ENCODE measurements at regions not wholly inside any gene's neighbourhood (a gene's known extent, or its start where the extent isn't known, plus 50 kb on each side); places are given as distances from the start of the nearest gene placed in this dataset.
"Not testable (repeated sequence)": the region's sequence is repeated elsewhere in the genome, so short reads cannot be mapped to it uniquely, and the experiment has no call there.

DNA sequence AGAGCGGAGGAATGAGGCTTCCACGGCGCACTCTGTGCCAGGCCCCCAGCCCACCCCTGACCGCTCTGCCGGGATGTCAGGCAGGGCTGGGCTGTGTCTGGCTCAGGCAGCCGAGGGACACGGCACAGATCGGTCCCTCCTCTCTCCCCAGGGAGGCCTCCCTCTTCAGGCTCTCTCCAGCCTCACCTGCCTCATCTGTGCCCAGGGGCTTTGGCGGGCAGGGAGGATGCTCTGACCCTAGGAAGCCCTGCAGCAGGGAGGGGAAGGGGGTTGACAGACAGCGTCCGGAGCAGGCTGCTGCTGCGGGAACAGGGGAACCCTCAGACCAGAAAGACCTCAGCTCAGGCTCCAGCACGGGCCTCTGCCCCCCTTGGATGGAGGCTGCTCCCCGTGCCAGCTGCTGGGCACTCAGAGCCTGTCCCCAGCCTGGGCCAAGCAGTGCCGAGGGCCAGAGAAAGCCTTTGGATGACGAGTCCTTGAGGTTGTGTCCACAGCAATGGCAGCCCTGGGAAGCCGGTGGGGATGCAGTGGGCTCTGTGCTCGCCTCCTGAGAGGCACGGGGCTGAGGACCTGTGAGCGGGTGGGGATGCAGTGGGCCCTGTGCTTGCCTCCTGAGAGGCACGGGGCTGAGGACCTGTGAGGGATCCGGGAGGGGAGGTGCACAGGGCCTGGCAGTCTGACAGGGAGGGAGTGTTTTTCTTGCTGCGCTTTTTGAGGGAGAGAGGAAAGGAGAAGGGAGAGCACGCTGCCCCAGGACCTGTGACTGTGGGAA is 66.9 kb downstream of the FOXL3 start:
- no peak for DNase-seq (ENCODE audit: low read depth)

DNA sequence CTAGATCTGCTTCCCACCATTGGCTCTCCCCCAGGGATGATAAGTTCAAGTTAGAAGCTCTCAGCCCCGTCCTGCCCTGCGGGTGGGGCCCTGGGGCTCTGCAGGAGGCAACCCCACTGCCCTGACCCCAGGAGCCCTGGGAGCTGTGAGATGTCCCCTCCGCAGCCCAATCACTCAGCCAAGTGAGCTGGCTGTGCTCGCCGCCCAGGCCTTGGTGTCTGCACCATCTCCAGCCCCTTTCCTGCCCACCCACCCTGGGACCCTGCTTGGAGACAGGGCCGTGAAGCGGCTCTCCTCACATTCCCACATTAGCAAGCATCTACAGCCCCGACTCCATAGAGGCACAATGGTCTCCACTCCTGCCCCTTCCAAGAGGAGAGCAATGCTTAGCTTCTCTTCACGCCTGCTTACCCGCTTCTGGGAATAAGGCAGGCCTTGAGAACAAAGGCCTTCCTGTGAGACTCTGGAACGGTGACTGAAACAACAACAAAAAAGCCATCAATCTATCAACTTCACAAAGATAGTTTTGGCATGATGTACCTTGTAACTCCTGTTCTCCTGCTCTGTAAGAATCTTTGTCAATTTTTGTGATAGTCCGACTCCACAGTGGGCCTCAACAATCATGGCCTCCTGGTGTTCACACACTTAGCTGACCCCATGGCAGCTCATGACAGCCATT is 67.7 kb downstream of the FOXL3 start:
- no peak for DNase-seq (ENCODE audit: low read depth)

DNA sequence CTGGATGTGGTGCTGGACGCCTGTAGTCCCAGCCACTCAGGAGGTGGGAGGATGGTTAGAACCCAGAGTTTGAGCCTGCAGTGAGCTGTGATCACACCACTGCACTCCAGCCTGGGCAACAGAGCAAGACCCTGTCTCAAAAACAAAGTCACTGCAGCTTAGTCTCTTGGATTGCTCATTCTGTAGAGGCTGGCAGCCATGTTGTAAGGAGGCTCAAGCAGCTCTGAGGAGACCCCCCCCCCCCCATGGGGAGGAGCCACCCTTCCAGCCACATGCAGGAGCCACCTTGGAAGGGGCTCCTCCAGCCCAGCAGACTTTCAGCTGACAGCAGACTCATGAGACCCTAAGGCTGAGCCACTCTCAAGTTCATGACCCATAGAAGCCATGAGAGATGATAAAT is 68.4 kb downstream of the FOXL3 start:
- no peak for DNase-seq (ENCODE audit: low read depth)

DNA sequence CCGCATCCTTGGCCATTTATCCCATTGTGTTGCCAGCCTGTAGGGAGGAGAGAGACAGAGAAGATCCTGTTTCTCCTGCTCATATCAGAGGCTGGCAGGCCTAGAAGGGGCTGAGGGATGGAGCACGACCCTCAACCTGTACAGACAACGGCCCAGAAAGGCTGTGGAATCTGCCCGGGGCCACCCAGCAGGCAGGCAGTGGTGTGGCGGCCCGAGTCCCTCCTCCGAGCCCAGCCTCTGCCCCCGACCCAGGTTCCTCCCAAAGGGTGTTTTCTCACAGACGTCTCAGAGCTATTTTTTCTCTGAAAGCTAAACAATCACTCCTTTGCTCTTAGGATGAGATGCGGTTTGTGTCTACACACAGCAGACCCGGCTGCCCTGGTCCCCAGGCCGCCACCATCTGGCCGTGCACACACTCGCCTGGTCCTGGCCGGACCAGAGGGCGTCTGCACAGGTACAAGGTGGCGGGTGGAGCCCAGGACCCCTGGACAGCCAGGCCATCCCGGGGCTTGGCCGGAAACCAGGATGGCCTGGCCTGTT is 69.3 kb downstream of the FOXL3 start:
- no peak for DNase-seq (ENCODE audit: low read depth)

DNA sequence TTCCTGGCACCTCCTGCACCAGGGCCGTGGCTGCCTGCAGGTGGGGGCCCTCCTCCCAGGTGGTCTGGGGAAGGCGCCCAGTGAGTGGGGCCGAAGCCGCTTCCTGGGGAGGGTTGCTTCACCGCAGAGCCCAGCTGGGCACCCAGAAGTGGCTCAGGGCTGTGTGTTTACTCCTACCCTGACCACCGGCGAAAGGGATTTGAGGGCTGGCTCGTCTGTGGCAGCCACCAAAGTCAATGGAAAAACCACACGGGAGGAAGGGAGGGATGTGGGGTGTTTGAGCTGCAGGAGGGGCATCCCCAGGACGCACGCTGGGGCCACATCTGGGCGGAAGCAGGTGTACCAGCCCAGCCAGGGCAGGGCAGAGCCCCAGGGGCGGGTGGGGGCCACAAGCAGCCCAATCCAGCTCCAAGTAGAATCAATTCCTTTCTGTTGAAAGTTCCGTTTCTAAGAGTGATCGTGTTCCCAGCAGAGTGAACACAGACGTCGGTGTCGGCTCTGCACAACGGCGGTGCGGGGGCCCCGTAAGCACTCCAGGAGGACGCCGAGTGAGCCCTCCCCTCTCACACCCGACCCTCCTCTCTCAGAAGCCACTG is 69.9 kb downstream of the FOXL3 start:
- no peak for DNase-seq (ENCODE audit: low read depth)

DNA sequence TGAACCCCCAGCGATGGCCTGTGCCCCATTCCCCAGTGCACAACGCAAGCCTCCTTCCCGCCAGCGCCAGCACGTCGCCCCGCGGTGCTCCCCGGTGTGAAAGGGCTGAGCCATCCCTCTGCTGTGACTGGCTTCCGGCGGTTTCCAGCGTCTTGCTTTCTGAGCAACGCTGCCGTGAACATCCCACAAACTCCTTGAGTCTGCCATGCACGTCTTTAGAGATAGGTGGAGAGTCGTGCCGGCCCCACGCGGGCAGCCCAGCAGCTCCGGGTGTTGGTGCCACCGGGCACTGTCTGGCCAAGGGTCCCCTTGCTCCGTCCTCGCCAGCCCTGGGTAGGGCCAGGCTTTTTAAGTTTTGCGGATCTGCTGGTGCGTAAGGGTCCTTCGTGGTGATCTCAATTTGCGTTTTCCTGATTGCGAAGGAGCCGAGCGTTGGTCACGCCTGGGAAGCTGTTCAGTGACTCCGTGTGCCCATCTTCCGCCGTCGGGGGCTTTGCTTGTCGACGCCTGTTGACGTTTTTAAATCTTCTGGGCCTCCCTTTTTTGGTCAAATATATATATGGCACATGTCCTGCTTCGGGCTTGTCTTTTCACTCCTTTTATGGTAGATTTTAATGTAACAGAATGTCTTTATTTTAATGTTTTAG is 70.6 kb downstream of the FOXL3 start:
- DNase-seq (ENCODE audit: low read depth), result no peak

DNA sequence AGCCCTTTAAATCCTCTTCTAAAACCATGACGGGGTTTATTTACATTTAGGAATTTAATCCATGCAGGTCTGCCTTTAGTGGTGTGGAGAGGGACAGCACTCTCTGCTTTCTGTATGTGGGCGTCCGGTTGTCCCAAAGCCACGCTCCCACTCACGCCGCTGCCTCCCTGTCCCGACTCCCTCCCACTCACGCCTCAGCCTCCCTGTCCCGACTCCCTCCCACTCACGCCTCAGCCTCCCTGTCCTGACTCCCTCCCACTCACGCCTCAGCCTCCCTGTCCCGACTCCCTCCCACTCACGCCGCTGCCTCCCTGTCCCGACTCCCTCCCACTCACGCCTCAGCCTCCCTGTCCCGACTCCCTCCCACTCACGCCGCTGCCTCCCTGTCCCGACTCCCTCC is 71.2 kb downstream of the FOXL3 start:
- not testable (repeated sequence) for DNase-seq (ENCODE audit: low read depth)

DNA sequence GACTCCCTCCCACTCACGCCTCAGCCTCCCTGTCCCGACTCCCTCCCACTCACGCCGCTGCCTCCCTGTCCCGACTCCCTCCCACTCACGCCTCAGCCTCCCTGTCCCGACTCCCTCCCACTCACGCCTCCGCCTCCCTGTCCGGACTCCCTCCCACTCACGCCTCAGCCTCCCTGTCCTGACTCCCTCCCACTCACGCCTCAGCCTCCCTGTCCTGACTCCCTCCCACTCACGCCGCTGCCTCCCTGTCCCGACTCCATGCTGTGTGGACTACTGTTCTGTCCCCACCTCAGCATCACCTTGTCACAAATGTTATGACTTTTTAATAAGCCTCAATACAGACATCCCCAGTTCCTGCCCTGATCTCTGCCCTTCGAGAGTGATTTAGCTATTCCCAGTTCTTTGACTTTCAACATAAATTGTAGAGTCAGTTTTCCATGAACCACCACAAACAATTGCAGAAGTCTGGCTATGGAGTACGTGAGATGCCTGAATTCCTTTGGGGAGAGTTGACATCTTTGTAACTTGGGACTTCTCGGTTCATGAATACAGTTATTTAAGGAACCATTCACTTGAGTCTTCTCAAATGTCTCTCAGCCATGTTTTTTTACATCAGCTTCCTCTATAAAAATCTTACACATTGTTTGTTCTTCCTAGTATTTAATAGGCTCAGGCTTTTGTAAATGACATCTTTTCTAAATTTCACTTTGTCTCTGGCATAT is 71.9 kb downstream of the FOXL3 start:
- DNase-seq (ENCODE audit: low read depth), result no peak

DNA sequence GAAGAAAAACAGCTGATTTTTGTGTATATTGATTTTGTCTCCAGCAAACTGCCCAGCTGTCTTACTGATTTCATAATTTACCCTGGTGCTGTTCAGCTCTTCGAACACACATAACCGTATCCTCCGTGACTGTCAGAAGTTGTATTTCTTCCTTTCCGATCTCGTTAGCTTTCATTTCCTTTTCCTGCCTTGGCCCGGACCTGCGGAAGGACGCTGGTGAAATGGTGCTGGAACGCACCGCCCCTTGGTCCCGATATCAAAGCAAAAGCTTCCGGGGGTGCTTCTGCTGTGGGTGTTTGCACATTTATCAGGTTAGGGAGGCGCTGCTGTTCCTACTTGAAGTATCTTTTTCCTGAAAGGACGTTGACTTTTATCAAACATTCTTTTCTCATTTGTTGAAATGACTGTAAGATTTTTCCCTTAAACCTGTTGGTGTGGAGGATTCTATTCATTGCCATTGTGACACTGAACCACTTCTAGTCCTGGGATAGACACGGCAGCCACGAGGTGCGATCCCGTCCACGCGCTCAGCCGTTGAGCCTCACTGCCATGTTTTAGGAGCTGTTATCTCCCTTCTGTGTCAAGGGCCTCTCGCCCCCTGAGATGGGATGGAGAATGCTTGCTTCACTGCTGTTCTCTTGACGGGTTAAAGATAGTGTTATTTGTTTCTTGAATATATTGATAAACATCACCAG is 72.6 kb downstream of the FOXL3 start:
- DNase-seq (ENCODE audit: low read depth), result no peak

DNA sequence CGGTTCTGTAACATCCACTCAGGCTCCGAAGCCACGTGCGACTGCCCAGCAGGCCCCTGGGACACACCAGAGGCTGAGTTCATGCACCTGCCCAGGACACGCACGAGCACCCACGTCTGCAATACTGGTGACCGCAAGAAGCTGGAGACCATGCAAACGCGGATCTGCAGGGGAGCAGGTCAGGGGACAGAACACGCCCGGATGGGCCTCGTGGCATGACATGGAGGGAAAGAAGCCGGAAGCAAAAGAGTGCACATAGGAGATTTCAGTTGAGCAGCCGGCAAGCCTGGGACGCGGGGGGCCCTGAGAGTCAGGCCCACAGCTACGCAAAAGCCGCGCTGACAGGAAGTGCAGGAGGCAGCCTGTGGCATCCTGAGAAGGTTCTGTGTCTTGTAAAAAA is 73.7 kb downstream of the FOXL3 start:
- DNase-seq (ENCODE audit: low read depth), result no peak

DNA sequence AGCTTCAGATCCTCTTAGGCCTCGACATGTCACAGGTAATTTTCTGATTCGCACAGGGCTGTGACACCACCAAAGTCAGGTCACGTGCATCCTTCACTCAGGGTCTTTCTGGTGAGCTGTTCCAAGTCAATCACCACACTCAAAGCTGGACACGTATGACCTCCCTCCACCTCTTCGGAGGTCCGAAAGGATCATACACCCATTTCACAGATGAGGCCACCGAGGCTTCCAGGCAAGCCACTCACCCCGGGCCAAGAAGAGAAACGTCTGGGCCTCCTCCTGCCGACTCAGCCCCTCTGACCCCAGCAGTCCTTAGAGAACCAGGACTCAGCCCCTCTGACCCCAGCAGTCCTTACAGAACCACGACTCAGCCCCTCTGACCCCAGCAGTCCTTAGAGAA is 74.6 kb downstream of the FOXL3 start:
- no peak for DNase-seq (ENCODE audit: low read depth)

DNA sequence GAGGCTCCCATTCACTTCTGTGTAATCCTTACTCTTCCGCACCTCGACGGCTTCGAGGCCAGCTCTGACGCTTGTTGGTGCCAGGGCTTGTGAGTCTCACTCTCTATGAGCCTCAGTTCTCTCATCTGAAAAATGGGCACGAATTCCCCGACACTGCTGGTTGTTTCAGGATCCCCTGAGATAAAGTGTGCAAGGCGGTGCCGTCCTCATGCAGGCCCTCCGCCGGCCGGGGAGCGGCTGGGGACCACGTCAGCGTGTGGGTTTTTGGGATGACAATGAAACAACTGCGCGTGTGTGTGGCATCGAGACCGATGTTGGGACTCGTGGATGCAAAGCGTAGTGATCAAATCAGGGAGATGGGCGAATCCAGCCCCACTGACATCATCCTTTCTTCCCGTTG is 75.6 kb downstream of the FOXL3 start:
- DNase-seq (ENCODE audit: low read depth), result no peak

DNA sequence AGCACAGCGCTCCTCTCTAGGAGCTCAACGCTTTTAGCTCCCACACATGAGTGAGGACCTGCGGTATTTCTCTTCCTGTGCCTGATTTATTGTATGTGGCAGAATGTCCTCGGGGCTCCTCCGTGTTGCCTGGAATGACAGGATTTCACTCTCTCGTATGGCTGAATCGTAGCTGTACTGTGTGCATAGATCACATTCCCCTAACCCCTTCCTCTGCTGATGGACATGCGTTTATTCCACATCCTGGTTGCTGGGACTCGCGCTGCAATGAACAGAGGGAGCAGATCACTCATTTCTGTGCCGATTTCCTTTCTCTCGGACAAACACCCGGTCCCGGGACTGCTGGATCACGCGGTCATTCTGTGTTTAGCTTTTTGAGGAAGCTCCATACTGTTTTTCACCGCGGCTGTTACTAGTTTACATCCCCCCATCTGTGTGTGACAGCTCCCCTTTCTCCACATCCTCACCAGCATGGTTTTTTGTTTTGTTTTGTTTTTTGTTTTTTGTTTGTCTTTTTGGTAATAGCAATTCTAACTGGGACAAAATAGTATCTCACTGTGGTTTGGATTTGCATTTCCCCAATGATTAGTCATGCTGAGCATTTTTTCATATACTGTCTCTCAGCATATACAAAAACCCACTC is 76.3 kb downstream of the FOXL3 start:
- DNase-seq (ENCODE audit: low read depth), result no peak

DNA sequence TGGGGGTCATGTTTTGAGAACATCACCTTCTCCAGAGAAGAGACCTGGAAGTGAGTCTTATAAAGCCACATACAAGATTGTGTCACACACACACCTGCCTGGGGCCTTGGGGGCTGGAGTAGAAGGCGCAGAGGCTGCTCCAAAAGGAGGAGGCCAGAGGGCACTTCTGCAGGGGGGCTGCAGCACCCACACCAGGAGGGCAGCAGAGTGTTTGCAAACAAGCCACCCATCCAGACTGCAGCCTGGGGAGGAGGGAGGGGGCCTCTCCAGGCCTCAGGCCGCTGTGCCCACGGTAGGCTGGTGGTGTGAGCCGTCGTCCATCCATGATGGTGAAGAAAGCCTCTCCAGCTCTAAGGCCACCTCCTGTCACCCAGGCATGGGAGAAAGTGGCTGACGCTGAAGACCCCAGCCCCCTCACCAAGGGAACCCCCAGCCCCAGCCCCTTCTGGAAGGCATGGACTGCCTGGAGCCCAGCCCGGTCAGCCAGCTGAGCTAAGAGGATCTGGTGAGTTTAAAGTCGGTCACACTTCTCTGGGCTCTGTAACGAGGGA is 77.5 kb downstream of the FOXL3 start:
- no peak for DNase-seq (ENCODE audit: low read depth)

DNA sequence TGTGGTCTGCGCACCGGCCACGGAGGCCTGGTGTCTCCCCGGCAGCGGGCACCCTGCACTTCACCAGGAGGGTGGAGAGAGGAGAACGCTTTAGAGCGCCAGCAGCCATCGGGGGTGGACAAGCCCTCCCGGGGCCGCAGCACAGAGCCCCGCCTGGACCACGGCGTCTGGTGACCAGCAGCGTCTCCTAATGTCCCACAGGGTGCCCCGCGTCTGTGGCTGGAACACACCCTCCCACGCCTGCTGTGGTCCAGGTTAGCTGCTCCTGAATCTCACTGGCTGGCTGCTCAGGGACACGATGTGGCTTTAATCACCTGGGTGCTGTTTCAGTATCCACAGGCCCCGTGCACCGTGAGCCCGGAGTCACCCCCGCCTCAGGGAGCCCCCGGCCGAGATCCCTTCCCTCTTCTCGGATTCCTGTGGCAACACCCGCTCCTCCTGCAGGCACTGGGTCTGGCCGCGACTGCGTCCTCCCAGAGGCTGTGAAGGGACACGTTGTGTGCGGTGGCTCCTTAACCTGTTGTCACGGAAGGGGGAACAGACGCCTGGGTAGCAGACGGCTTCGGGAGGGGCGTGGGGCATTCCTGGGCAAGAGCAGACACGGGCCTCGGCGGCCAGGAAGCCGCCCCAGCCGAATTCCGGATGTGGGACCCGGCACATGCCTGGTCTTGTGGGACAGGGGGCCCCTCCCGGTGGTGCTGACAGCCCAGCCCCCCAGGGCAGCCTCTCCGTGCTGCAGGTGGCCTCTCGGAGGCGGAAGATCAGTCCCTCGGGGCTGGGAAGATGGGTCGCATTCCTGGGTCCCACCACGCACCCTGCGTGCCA is 78.9 kb downstream of the FOXL3 start:
- no peak for DNase-seq (ENCODE audit: low read depth)

DNA sequence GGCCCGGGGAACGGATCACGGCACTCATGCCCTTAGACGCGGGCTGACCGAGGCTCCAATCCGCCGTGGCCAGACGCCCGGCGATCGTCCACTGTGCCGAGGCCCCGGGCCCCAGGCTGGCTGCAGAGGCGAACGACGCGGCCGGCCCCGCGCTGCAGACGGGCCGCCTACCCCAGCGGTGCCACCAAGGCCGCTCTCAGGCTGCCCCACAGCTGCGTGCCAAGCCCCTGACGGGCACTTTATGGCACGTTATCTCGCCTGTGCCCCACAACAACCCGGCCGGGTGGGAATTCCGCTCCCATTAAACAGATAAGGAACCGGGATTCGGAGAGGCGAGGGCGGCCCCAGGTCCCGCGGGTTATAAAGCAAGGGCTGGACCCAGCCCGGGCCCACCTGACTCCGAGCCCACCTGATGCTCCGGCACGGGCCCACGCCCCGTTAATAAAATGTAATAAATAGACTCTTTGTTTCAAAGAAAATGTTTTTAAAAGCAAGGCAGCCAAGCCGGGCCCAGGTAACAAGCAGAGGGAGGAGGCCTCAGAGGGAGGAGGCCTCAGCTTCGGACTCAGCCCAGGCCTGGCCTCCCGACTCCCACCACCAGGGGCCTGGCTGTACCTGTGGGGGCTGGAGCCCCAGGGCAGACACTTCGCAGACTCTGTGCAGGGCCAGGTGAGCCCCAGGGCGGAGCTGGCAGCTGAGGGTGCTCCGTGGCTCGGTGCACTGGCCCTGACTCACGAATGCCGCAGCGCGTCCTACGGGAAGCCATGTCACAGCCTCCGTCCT is 79.7 kb downstream of the FOXL3 start:
- DNase-seq (ENCODE audit: low read depth), result no peak

DNA sequence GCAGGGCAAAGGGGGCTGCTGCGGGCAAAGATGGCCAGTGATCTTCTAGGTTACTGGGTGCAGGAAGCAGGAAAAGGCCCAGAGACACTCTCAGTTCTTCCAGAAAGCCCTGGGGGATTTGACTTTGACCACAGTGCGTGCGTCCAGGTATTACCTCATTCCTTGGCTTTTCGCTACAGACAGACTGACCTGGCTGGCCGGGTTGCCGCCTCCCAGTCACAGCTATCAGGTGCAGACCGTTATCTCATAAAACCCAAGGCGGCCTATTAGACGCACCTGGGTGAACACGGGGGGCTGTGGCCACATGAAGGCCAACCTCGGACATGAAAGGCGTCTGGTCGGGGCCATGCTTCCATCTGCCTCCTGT is 80.3 kb downstream of the FOXL3 start:
- no peak for DNase-seq (ENCODE audit: low read depth)

DNA sequence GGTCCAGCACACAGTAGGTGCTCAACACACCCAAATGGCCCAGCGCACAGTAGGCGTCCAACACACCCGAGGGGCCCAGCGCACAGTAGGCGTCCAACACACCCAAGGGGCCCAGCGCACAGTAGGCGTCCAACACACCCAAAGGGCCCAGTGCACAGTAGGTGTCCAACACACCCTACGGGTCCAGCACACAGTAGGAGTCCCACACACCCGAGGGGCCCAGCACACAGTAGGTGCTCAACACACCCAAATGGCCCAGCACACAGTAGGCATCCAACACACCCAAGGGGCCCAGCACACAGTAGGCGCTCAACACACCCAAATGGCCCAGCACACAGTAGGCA is 80.8 kb downstream of the FOXL3 start:
- DNase-seq (ENCODE audit: low read depth), result no peak

All from renal cortical epithelial cell (primary cell).